Loucy (cell line): ENCODE measurements at regions not wholly inside any gene's neighbourhood (a gene's known extent, or its start where the extent isn't known, plus 50 kb on each side); places are given as distances from the start of the nearest gene placed in this dataset.

Source experiments
- H2AFZ ChIP-seq: fragments of 200-600 bp; sonication (generic); 2 replicates; pipeline ENCODE4 v1.6.0; 2016; ENCODE audit warnings: antibody characterized with exemption, mild to moderate bottlenecking, low read length, moderate library complexity
- H3F3A ChIP-seq: fragments of 200-600 bp; 2 replicates; pipeline ENCODE4 v1.6.0; 2016; ENCODE audit warnings: antibody characterized with exemption, low read depth, mild to moderate bottlenecking
- H3K27me3 ChIP-seq: fragments of 200-600 bp; sonication (generic); 2 replicates; pipeline ENCODE4 v1.6.1; 2014; ENCODE audit warnings: low read length, mild to moderate bottlenecking; ENCODE audit not compliant: insufficient read depth, poor library complexity, severe bottlenecking
- H3K36me3 ChIP-seq: fragments of 200-600 bp; sonication (generic); 2 replicates; pipeline ENCODE4 v1.6.1; 2016; ENCODE audit warnings: low read length; ENCODE audit not compliant: insufficient read depth
- H3K4me1 ChIP-seq: fragments of 200-600 bp; sonication (generic); 2 replicates; pipeline ENCODE4 v1.5.1; 2014; ENCODE audit warnings: low read length, mild to moderate bottlenecking; ENCODE audit not compliant: insufficient read depth, poor library complexity, severe bottlenecking
- H3K4me2 ChIP-seq: fragments of 200-600 bp; sonication (generic); 2 replicates; pipeline ENCODE4 v1.6.0; 2014; ENCODE audit warnings: antibody characterized with exemption, low read length, low read depth, mild to moderate bottlenecking; ENCODE audit not compliant: poor library complexity, severe bottlenecking
- H3K4me3 ChIP-seq: fragments of 200-600 bp; sonication (generic); 2 replicates; pipeline ENCODE4 v1.5.1; 2014; ENCODE audit warnings: low read length, mild to moderate bottlenecking, mixed read lengths; ENCODE audit not compliant: poor library complexity, severe bottlenecking
- H3K79me2 ChIP-seq: fragments of 200-600 bp; sonication (generic); 2 replicates; pipeline ENCODE4 v1.6.1; 2014; ENCODE audit warnings: low read length; ENCODE audit not compliant: insufficient read depth
- H3K9ac ChIP-seq: fragments of 200-600 bp; sonication (generic); 2 replicates; pipeline ENCODE4 v1.6.0; 2014; ENCODE audit warnings: mild to moderate bottlenecking, low read depth, low read length, moderate library complexity; ENCODE audit not compliant: poor library complexity, severe bottlenecking
- H3K9me2 ChIP-seq: fragments of 200-600 bp; sonication (generic); replicated peaks from 2 replicates; pipeline ENCODE4 v1.6.1; 2016; ENCODE audit warnings: low read depth, low read length, mixed read lengths
- H3K9me3 ChIP-seq: fragments of 200-600 bp; sonication (generic); 2 replicates; pipeline ENCODE4 v1.6.1; 2014; ENCODE audit warnings: mild to moderate bottlenecking, antibody characterized with exemption, low read length, low read depth; ENCODE audit not compliant: insufficient read depth
- H4K20me1 ChIP-seq: fragments of 200-600 bp; sonication (generic); 2 replicates; pipeline ENCODE4 v1.6.0; 2014; ENCODE audit warnings: antibody characterized with exemption, low read length, mild to moderate bottlenecking; ENCODE audit not compliant: insufficient read depth, poor library complexity, severe bottlenecking
- EZH2phosphoT487 ChIP-seq: fragments of 200-600 bp; IDR thresholded peaks from 2 replicates; pipeline ENCODE4 v1.6.1; 2018; ENCODE audit warnings: antibody characterized with exemption, mild to moderate bottlenecking, moderate library complexity, borderline replicate concordance
- TF ChIP-seq, protein P1 (sequence below): fragments of 200-600 bp; sonication (generic); conservative IDR thresholded peaks from 2 replicates; pipeline ENCODE4 v1.5.1; 2014; ENCODE audit warnings: mild to moderate bottlenecking, antibody characterized with exemption, low read length

- TF ChIP-seq, protein P1, sequence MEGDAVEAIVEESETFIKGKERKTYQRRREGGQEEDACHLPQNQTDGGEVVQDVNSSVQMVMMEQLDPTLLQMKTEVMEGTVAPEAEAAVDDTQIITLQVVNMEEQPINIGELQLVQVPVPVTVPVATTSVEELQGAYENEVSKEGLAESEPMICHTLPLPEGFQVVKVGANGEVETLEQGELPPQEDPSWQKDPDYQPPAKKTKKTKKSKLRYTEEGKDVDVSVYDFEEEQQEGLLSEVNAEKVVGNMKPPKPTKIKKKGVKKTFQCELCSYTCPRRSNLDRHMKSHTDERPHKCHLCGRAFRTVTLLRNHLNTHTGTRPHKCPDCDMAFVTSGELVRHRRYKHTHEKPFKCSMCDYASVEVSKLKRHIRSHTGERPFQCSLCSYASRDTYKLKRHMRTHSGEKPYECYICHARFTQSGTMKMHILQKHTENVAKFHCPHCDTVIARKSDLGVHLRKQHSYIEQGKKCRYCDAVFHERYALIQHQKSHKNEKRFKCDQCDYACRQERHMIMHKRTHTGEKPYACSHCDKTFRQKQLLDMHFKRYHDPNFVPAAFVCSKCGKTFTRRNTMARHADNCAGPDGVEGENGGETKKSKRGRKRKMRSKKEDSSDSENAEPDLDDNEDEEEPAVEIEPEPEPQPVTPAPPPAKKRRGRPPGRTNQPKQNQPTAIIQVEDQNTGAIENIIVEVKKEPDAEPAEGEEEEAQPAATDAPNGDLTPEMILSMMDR, result no peak
- no peak for TF ChIP-seq EZH2phosphoT487
- H3K4me2 ChIP-seq, result no peak overlapping the region
Observed at GRCh38 chr2:12835733-12836132, 119.0 kb downstream of the TRIB2 start.

DNA sequence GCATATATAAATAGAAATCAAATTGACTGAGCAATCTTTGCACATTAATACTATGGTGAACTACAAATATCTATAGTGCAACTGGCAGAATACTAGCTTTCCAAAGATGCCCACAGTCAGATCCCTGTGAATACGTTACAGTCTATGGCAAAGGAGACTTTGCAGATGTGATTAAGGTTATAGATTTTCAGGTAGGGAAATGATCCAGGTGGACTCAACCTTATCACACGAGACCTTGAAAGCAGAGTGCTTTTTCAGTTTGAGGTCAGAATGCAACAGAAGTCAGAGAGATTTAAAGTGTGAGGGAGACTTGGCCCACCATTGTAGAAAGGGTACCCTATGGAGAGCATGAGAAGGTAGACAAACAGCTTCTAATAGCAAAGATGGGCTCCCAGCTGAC is 122.6 kb downstream of the TRIB2 start:
- H3K36me3 ChIP-seq, result no peaks in the 10 kb centered on the region
- H3K9me3 ChIP-seq, result no peaks in the 10 kb centered on the region
- no peaks in the 10 kb centered on the region for H3K79me2 ChIP-seq
- no peak overlapping the region for H3K4me3 ChIP-seq
- H3K9me2 ChIP-seq, result no peaks in the 10 kb centered on the region
- H3F3A ChIP-seq, result no peaks in the 10 kb centered on the region
- H4K20me1 ChIP-seq, result no peaks in the 10 kb centered on the region
- TF ChIP-seq EZH2phosphoT487, result no peak
- H3K27me3 ChIP-seq, result peaks cover 10% of the 10 kb centered on the region
- peaks cover 4% of the 10 kb centered on the region for H3K4me1 ChIP-seq
- no peak overlapping the region for H3K4me2 ChIP-seq
- no peak overlapping the region for H2AFZ ChIP-seq
- H3K9ac ChIP-seq, result no peak overlapping the region

More at GRCh38 chr2:12835733-12836132, 119.0 kb downstream of the TRIB2 start:
- Histone ChIP-seq H3K9ac (no peak overlapping the region), H2AFZ (no peak overlapping the region), H3K4me3 (no peak overlapping the region), H3K4me1 (peaks cover 4% of the 10 kb centered on the region), H3K9me2 (no peaks in the 10 kb centered on the region), H4K20me1 (no peaks in the 10 kb centered on the region), H3K27me3 (no peaks in the 10 kb centered on the region), H3K79me2 (no peaks in the 10 kb centered on the region), H3F3A (no peaks in the 10 kb centered on the region), H3K9me3 (no peaks in the 10 kb centered on the region), H3K36me3 (no peaks in the 10 kb centered on the region)

- peaks cover 1% of the 10 kb centered on the region for H3K4me1 ChIP-seq
- H3K9me2 ChIP-seq, result no peaks in the 10 kb centered on the region
- H3F3A ChIP-seq, result no peaks in the 10 kb centered on the region
- no peak overlapping the region for H3K9ac ChIP-seq
- H3K27me3 ChIP-seq, result peaks cover 10% of the 10 kb centered on the region
- H3K36me3 ChIP-seq, result no peaks in the 10 kb centered on the region
- no peak overlapping the region for H3K4me3 ChIP-seq
- no peaks in the 10 kb centered on the region for H4K20me1 ChIP-seq
- no peak overlapping the region for H2AFZ ChIP-seq
- no peaks in the 10 kb centered on the region for H3K9me3 ChIP-seq
- TF ChIP-seq, protein P1, result no peak
- TF ChIP-seq EZH2phosphoT487, result no peak
- H3K79me2 ChIP-seq, result no peaks in the 10 kb centered on the region
- no peak overlapping the region for H3K4me2 ChIP-seq
Observed at GRCh38 chr2:12841021-12841420, 124.3 kb downstream of the TRIB2 start.

GRCh38 chr2:12842917-12843316 is 126.2 kb downstream of the TRIB2 start:
- H3K36me3 ChIP-seq, result no peaks in the 10 kb centered on the region
- no peaks in the 10 kb centered on the region for H3K4me1 ChIP-seq
- peaks cover 10% of the 10 kb centered on the region for H3K27me3 ChIP-seq
- no peaks in the 10 kb centered on the region for H3F3A ChIP-seq
- H3K4me3 ChIP-seq, result no peak overlapping the region
- no peaks in the 10 kb centered on the region for H3K9me2 ChIP-seq
- no peak for TF ChIP-seq EZH2phosphoT487
- TF ChIP-seq, protein P1, result no peak
- H3K9ac ChIP-seq, result no peak overlapping the region
- H3K79me2 ChIP-seq, result no peaks in the 10 kb centered on the region
- H4K20me1 ChIP-seq, result no peaks in the 10 kb centered on the region
- H3K9me3 ChIP-seq, result no peaks in the 10 kb centered on the region
- no peak overlapping the region for H3K4me2 ChIP-seq
- H2AFZ ChIP-seq, result no peak overlapping the region
